Activated CD4-positive, alpha-beta T cell treated with anti-CD3 and anti-CD28 coated beads, Interleukin-2, amount 10 ng/mL, durations not matched to agents 24 days and 14 days (primary cell): ENCODE measurements at regions not wholly inside any gene's neighbourhood (a gene's known extent, or its start where the extent isn't known, plus 50 kb on each side); places are given as distances from the start of the nearest gene placed in this dataset.

Experiments used
- DNase-seq: peaks from one replicate; pipeline ENCODE4 v3.0.0; 2022
- H3K27ac Mint-ChIP-seq: one replicate; pipeline ENCODE4 v1.8.0; 2022; ENCODE audit warnings: mild to moderate bottlenecking, mixed read lengths
- H3K27me3 Mint-ChIP-seq: one replicate; pipeline ENCODE4 v1.8.0; 2022; ENCODE audit warnings: mixed read lengths
- H3K36me3 Mint-ChIP-seq: one replicate; pipeline ENCODE4 v1.8.0; 2022; ENCODE audit warnings: low read depth, mild to moderate bottlenecking, mixed read lengths
- H3K4me1 Mint-ChIP-seq: one replicate; pipeline ENCODE4 v1.8.0; 2021; ENCODE audit warnings: mixed read lengths
- H3K4me3 Mint-ChIP-seq: one replicate; pipeline ENCODE4 v1.8.0; 2022; ENCODE audit warnings: mild to moderate bottlenecking, moderate library complexity, mixed read lengths
- H3K9me3 Mint-ChIP-seq: one replicate; pipeline ENCODE4 v1.8.0; 2021; ENCODE audit warnings: mixed read lengths
- intact Hi-C: fragments of 100-400 bp; cut with micrococcal nuclease; formaldehyde crosslinking; loops from one replicate; pipeline ENCODE4 v1.15.1; 2023

- no peak for DNase-seq
- no peaks in the 10 kb centered on the region for H3K4me1 Mint-ChIP-seq
- no peak overlapping the region for H3K27ac Mint-ChIP-seq
- no peak overlapping the region for H3K4me3 Mint-ChIP-seq
- intact Hi-C loops = no loop called here
- no peaks in the 10 kb centered on the region for H3K36me3 Mint-ChIP-seq
- no peaks in the 10 kb centered on the region for H3K9me3 Mint-ChIP-seq
- H3K27me3 Mint-ChIP-seq = peaks cover 16% of the 10 kb centered on the region
Measured at GRCh38 chr4:100970414-100970813, 376.9 kb downstream of the PPP3CA start.

- Mint-ChIP-seq H3K27ac (no peak overlapping the region), H3K36me3 (no peaks in the 10 kb centered on the region), H3K9me3 (no peaks in the 10 kb centered on the region), H3K4me1 (no peaks in the 10 kb centered on the region), H3K4me3 (no peak overlapping the region), H3K27me3 (peaks cover 15% of the 10 kb centered on the region)
- no peak for DNase-seq
- intact Hi-C loops = no loop called here
Measured at GRCh38 chr4:100969925-100970324, 377.4 kb downstream of the PPP3CA start.

GRCh38 chr4:100968046-100968445 is 379.3 kb downstream of the PPP3CA start:
- intact Hi-C loops = no loop called here
- no peaks in the 10 kb centered on the region for H3K4me1 Mint-ChIP-seq
- H3K27ac Mint-ChIP-seq = no peak overlapping the region
- peaks cover 15% of the 10 kb centered on the region for H3K27me3 Mint-ChIP-seq
- no peaks in the 10 kb centered on the region for H3K9me3 Mint-ChIP-seq
- no peak overlapping the region for H3K4me3 Mint-ChIP-seq
- DNase-seq = no peak
- no peaks in the 10 kb centered on the region for H3K36me3 Mint-ChIP-seq

GRCh38 chr4:100963627-100964026 is 383.7 kb downstream of the PPP3CA start:
- intact Hi-C loops = no loop called here
- no peak for DNase-seq
- Mint-ChIP-seq H3K27me3 (peaks cover 10% of the 10 kb centered on the region), H3K9me3 (peaks cover 4% of the 10 kb centered on the region), H3K4me1 (peaks cover 2% of the 10 kb centered on the region), H3K4me3 (no peak overlapping the region), H3K36me3 (no peaks in the 10 kb centered on the region), H3K27ac (no peak overlapping the region)

- H3K36me3 Mint-ChIP-seq = no peaks in the 10 kb centered on the region
- intact Hi-C loops = no loop called here
- DNase-seq = no peak
Measured at GRCh38 chr4:100962698-100963097, 384.6 kb downstream of the PPP3CA start.

GRCh38 chr4:100960232-100960631 is 387.1 kb downstream of the PPP3CA start:
- H3K4me3 Mint-ChIP-seq = no peak overlapping the region
- intact Hi-C loops = no loop called here
- H3K4me1 Mint-ChIP-seq = peaks cover 2% of the 10 kb centered on the region
- H3K9me3 Mint-ChIP-seq = peaks cover 8% of the 10 kb centered on the region
- no peak for DNase-seq
- peaks cover 7% of the 10 kb centered on the region for H3K27me3 Mint-ChIP-seq
- H3K27ac Mint-ChIP-seq = no peak overlapping the region
- no peaks in the 10 kb centered on the region for H3K36me3 Mint-ChIP-seq

More at GRCh38 chr4:100962698-100963097, 384.6 kb downstream of the PPP3CA start:
- Mint-ChIP-seq H3K4me3 (no peak overlapping the region), H3K27me3 (peaks cover 10% of the 10 kb centered on the region), H3K27ac (no peak overlapping the region), H3K9me3 (peaks cover 8% of the 10 kb centered on the region), H3K4me1 (peaks cover 2% of the 10 kb centered on the region)

- H3K4me3 Mint-ChIP-seq = no peak overlapping the region
- H3K27ac Mint-ChIP-seq = no peak overlapping the region
- no peaks in the 10 kb centered on the region for H3K36me3 Mint-ChIP-seq
Measured at GRCh38 chr4:100954046-100954445, 393.3 kb downstream of the PPP3CA start.

GRCh38 chr4:100953616-100954015 is 393.7 kb downstream of the PPP3CA start:
- no peak overlapping the region for H3K4me3 Mint-ChIP-seq
- H3K36me3 Mint-ChIP-seq = no peaks in the 10 kb centered on the region
- no peak overlapping the region for H3K27ac Mint-ChIP-seq
- intact Hi-C loops = no loop called here
- H3K9me3 Mint-ChIP-seq = peaks cover 4% of the 10 kb centered on the region
- peaks cover 14% of the 10 kb centered on the region for H3K27me3 Mint-ChIP-seq
- no peak for DNase-seq
- no peaks in the 10 kb centered on the region for H3K4me1 Mint-ChIP-seq

More at GRCh38 chr4:100954046-100954445, 393.3 kb downstream of the PPP3CA start:
- intact Hi-C loops = no loop called here
- Mint-ChIP-seq H3K4me1 (no peaks in the 10 kb centered on the region), H3K9me3 (peaks cover 4% of the 10 kb centered on the region), H3K27me3 (peaks cover 13% of the 10 kb centered on the region)
- DNase-seq = no peak

- peaks cover 15% of the 10 kb centered on the region for H3K27me3 Mint-ChIP-seq
- H3K9me3 Mint-ChIP-seq = no peaks in the 10 kb centered on the region
- no peaks in the 10 kb centered on the region for H3K4me1 Mint-ChIP-seq
- H3K27ac Mint-ChIP-seq = no peak overlapping the region
- no peak overlapping the region for H3K4me3 Mint-ChIP-seq
- DNase-seq = no peak
- intact Hi-C loops = no loop called here
- no peaks in the 10 kb centered on the region for H3K36me3 Mint-ChIP-seq
Measured at GRCh38 chr4:100952590-100952989, 394.7 kb downstream of the PPP3CA start.

GRCh38 chr4:100949350-100949935 is 397.9 kb downstream of the PPP3CA start:
- Mint-ChIP-seq H3K4me1 (no peaks in the 10 kb centered on the region), H3K27ac (no peak overlapping the region), H3K9me3 (no peaks in the 10 kb centered on the region), H3K36me3 (no peaks in the 10 kb centered on the region), H3K27me3 (peaks cover 10% of the 10 kb centered on the region), H3K4me3 (no peak overlapping the region)
- DNase-seq = no peak
- intact Hi-C loops = no loop called here

GRCh38 chr4:100948911-100949310 is 398.4 kb downstream of the PPP3CA start:
- DNase-seq = no peak
- no peak overlapping the region for H3K27ac Mint-ChIP-seq
- H3K27me3 Mint-ChIP-seq = peaks cover 10% of the 10 kb centered on the region
- no peaks in the 10 kb centered on the region for H3K36me3 Mint-ChIP-seq
- H3K9me3 Mint-ChIP-seq = no peaks in the 10 kb centered on the region
- H3K4me1 Mint-ChIP-seq = no peaks in the 10 kb centered on the region
- no peak overlapping the region for H3K4me3 Mint-ChIP-seq
- intact Hi-C loops = no loop called here

GRCh38 chr4:100945789-100946188 is 401.5 kb downstream of the PPP3CA start:
- Mint-ChIP-seq H3K4me1 (no peaks in the 10 kb centered on the region), H3K4me3 (no peak overlapping the region), H3K27ac (no peak overlapping the region), H3K36me3 (no peaks in the 10 kb centered on the region), H3K9me3 (peaks cover 4% of the 10 kb centered on the region), H3K27me3 (peaks cover 18% of the 10 kb centered on the region)
- intact Hi-C loops = no loop called here
- DNase-seq = no peak

GRCh38 chr4:100938698-100939097 is 408.6 kb downstream of the PPP3CA start:
- H3K4me3 Mint-ChIP-seq = no peak overlapping the region
- no peaks in the 10 kb centered on the region for H3K36me3 Mint-ChIP-seq
- no peak for DNase-seq
- H3K27ac Mint-ChIP-seq = no peak overlapping the region
- intact Hi-C loops = no loop called here
- no peaks in the 10 kb centered on the region for H3K4me1 Mint-ChIP-seq
- H3K9me3 Mint-ChIP-seq = peaks cover 4% of the 10 kb centered on the region
- H3K27me3 Mint-ChIP-seq = peaks cover 20% of the 10 kb centered on the region

- Mint-ChIP-seq H3K4me1 (peaks cover 9% of the 10 kb centered on the region), H3K9me3 (no peaks in the 10 kb centered on the region), H3K27me3 (peaks cover 15% of the 10 kb centered on the region), H3K36me3 (no peaks in the 10 kb centered on the region), H3K4me3 (no peak overlapping the region), H3K27ac (no peak overlapping the region)
- DNase-seq = no peak
- intact Hi-C loops = no loop called here
Measured at GRCh38 chr4:100936661-100937375, 410.5 kb downstream of the PPP3CA start.

GRCh38 chr4:100935090-100935489 is 412.2 kb downstream of the PPP3CA start:
- no peak overlapping the region for H3K4me3 Mint-ChIP-seq
- H3K27ac Mint-ChIP-seq = no peak overlapping the region
- intact Hi-C loops = no loop called here
- peaks cover 17% of the 10 kb centered on the region for H3K27me3 Mint-ChIP-seq
- DNase-seq = no peak
- no peaks in the 10 kb centered on the region for H3K9me3 Mint-ChIP-seq
- H3K4me1 Mint-ChIP-seq = peaks cover 9% of the 10 kb centered on the region
- no peaks in the 10 kb centered on the region for H3K36me3 Mint-ChIP-seq
